HG03354 (cell line): ENCODE measurements at regions not wholly inside any gene's neighbourhood (a gene's known extent, or its start where the extent isn't known, plus 50 kb on each side); places are given as distances from the start of the nearest gene placed in this dataset.

Experiments used
- ATAC-seq: cut with Tn5 transposase; IDR thresholded peaks from one replicate; pipeline ENCODE4 v1.9.1; 2021; ENCODE audit warnings: mild to moderate bottlenecking; ENCODE audit not compliant: unreplicated experiment, poor library complexity, severe bottlenecking

- ATAC-seq, result no peak
Measured at GRCh38 chr2:133661392-133661791, 93.1 kb upstream of the NCKAP5 start.

- no peak for ATAC-seq
Measured at GRCh38 chr2:133666621-133667020, 98.4 kb upstream of the NCKAP5 start.

- ATAC-seq, result no peak
Measured at GRCh38 chr2:133667085-133667484, 98.8 kb upstream of the NCKAP5 start.

- ATAC-seq, result no peak
Measured at GRCh38 chr2:133667968-133668367, 99.7 kb upstream of the NCKAP5 start.

GRCh38 chr2:133668547-133668946, 100.3 kb upstream of the NCKAP5 start:
- no peak for ATAC-seq

GRCh38 chr2:133673305-133673905, 105.1 kb upstream of the NCKAP5 start:
- ATAC-seq, result no peak

- no peak for ATAC-seq
Measured at GRCh38 chr2:133674066-133674432, 105.8 kb upstream of the NCKAP5 start.

GRCh38 chr2:133674433-133675331, 106.4 kb upstream of the NCKAP5 start:
- no peak for ATAC-seq

- no peak for ATAC-seq
Measured at GRCh38 chr2:133676392-133677130, 108.3 kb upstream of the NCKAP5 start.

- no peak for ATAC-seq
Measured at GRCh38 chr2:133680343-133681049, 112.2 kb upstream of the NCKAP5 start.

- ATAC-seq, result no peak
Measured at GRCh38 chr2:133682347-133682746, 114.1 kb upstream of the NCKAP5 start.

- no peak for ATAC-seq
Measured at GRCh38 chr2:133682906-133683305, 114.6 kb upstream of the NCKAP5 start.

GRCh38 chr2:133685636-133686215, 117.5 kb upstream of the NCKAP5 start:
- ATAC-seq, result no peak

GRCh38 chr2:133690780-133691179, 122.5 kb upstream of the NCKAP5 start:
- ATAC-seq, result no peak

GRCh38 chr2:133691336-133691735, 123.1 kb upstream of the NCKAP5 start:
- no peak for ATAC-seq

GRCh38 chr2:133705287-133705686, 137.0 kb upstream of the NCKAP5 start:
- no peak for ATAC-seq

- no peak for ATAC-seq
Measured at GRCh38 chr2:133710613-133711012, 142.3 kb upstream of the NCKAP5 start.

- ATAC-seq, result no peak
Measured at GRCh38 chr2:133711201-133711600, 142.9 kb upstream of the NCKAP5 start.

- ATAC-seq, result no peak
Measured at GRCh38 chr2:133711806-133712205, 143.5 kb upstream of the NCKAP5 start.

- no peak for ATAC-seq
Measured at GRCh38 chr2:133712369-133712768, 144.1 kb upstream of the NCKAP5 start.
